ENCODE measurements at regions not wholly inside any gene's neighbourhood (a gene's known extent, or its start where the extent isn't known, plus 50 kb on each side); places are given as distances from the start of the nearest gene placed in this dataset.

- no peak for TF ChIP-seq CTCF (IDR thresholded peaks at IDR 0.05)
- TF ChIP-seq POLR2A (IDR thresholded peaks at IDR 0.05): no peak
These were observed 58.0 kb upstream of the FAM222A start for GRCh38 chr12:109655578-109655977.

Measured in right lobe of liver (tissue), 4 donors.